Kidney (tissue), 13 donors: ENCODE measurements at regions not wholly inside any gene's neighbourhood (a gene's known extent, or its start where the extent isn't known, plus 50 kb on each side); places are given as distances from the start of the nearest gene placed in this dataset.

ENCODE experiments used
- DNase-seq, 5 donors: peaks; one replicate each; pipeline ENCODE4 v3.0.0-alpha.2; 2013 to 2020
- FAIRE-seq: peaks from 2 replicates; lab custom pipeline; 2012; peaks lifted over from hg19 to GRCh38; lab: Jason Lieb, UNC
- H3K27ac ChIP-seq, 2 donors: one replicate each; pipeline ENCODE4 v1.7.0; 2013; ENCODE audit warnings: low read depth in 2 of 2, low read length in 2 of 2, inconsistent platforms in 1 of 2
- H3K27me3 ChIP-seq: one replicate; pipeline ENCODE4 v1.7.1; 2013; ENCODE audit warnings: low read length, inconsistent platforms; ENCODE audit not compliant: control insufficient read depth, insufficient read depth
- H3K36me3 ChIP-seq, 3 donors: one replicate each; pipeline versions ENCODE4 v1.7.0 to v1.7.1; 2013; ENCODE audit warnings: low read length in 3 of 3, control low read depth in 1 of 3, inconsistent platforms in 1 of 3; ENCODE audit not compliant: insufficient read depth in 3 of 3, control insufficient read depth in 2 of 3
- H3K4me1 ChIP-seq, 3 donors: one replicate each; pipeline versions ENCODE4 v1.7.0 to v1.7.1; 2013; ENCODE audit warnings: low read length in 3 of 3, inconsistent platforms in 1 of 3, low read depth in 1 of 3; ENCODE audit not compliant: control insufficient read depth in 2 of 3, insufficient read depth in 2 of 3
- H3K4me3 ChIP-seq, 3 donors: one replicate each; pipeline versions ENCODE4 v1.7.0 to v1.8.1; 2013; ENCODE audit warnings: low read length in 3 of 3, control low read depth in 1 of 3, inconsistent platforms in 1 of 3
- H3K9ac ChIP-seq, 3 donors: one replicate each; pipeline versions ENCODE4 v1.7.0 to v1.7.1; 2013; ENCODE audit warnings: low read length in 3 of 3, control low read depth in 1 of 3, inconsistent platforms in 1 of 3
- H3K9me3 ChIP-seq, 3 donors: one replicate each; pipeline versions ENCODE4 v1.7.0 to v1.7.1; 2013; ENCODE audit warnings: low read length in 3 of 3, control low read depth in 1 of 3, inconsistent platforms in 1 of 3; ENCODE audit not compliant: control insufficient read depth in 2 of 3, insufficient read depth in 1 of 3
- intact Hi-C: fragments of 100-400 bp; cut with DNase I; formaldehyde crosslinking; loops from one replicate; pipeline ENCODE4 v1.11.1; 2022
- TF ChIP-seq, protein P1 (sequence below): IDR thresholded peaks from 3 replicates; pipeline ENCODE4 v1.5.1; 2012; ENCODE audit warnings: mild to moderate bottlenecking, moderate library complexity, borderline replicate concordance; ENCODE audit not compliant: insufficient read depth; ENCODE audit errors: extremely low read depth
- donor health status: control.
- donor health status: control.
- donor health status: control.
- donor health status: control.
- donor health status: control.
- donor health status: DM: yes; HTN: yes; CAD: no.
- donor health status: Normal renal cell carcinoma (clear cell type).

DNA sequence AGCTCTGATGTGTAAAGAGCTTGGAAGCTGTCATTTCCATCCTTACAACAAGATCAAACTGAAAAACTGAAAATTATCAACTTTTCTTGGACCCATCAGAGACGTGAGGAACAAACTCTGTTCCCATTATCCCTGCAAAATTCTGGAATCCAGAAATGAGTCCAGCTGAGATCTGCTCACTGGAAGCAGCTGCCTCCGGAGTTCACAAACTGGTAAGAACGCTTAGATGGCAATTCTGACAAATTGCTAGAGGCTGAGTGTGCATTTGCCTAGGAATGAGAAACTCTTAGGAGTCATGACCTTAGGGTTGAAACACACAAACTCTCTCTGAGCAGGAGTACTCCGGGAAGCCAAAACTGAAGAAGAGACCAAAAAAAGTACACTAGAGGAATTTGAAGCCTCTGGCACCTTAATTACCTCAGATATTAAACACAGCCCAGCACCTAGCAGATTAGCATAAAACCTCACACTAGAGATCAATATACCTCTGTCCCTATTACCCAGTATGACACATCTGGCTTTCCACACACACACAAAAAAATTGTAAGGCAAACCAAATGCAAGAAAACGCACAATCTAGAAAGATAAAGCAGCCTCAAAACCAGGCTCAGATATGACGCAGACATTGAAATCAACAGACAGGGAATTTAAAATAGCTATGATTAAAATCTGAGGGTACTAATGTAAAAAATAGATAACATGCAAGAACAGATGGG is 233.5 kb upstream of the SGK1 start:
- TF ChIP-seq, protein P1, sequence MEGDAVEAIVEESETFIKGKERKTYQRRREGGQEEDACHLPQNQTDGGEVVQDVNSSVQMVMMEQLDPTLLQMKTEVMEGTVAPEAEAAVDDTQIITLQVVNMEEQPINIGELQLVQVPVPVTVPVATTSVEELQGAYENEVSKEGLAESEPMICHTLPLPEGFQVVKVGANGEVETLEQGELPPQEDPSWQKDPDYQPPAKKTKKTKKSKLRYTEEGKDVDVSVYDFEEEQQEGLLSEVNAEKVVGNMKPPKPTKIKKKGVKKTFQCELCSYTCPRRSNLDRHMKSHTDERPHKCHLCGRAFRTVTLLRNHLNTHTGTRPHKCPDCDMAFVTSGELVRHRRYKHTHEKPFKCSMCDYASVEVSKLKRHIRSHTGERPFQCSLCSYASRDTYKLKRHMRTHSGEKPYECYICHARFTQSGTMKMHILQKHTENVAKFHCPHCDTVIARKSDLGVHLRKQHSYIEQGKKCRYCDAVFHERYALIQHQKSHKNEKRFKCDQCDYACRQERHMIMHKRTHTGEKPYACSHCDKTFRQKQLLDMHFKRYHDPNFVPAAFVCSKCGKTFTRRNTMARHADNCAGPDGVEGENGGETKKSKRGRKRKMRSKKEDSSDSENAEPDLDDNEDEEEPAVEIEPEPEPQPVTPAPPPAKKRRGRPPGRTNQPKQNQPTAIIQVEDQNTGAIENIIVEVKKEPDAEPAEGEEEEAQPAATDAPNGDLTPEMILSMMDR, result no peak
- Histone ChIP-seq H3K4me1 (peaks cover 0 to 11% (median 0%) of the 10 kb centered on the region in 3 donors), H3K27ac (no peak overlapping the region), H3K27me3 (no peaks in the 10 kb centered on the region), H3K9me3 (no peaks in the 10 kb centered on the region), H3K4me3 (no peak overlapping the region), H3K9ac (no peak overlapping the region), H3K36me3 (no peaks in the 10 kb centered on the region)
- intact Hi-C loops, result no loop called here
- peak in 2 of 5 donors; percentile 8 to 39 for DNase-seq
- FAIRE-seq, result peak; percentile 52

DNA sequence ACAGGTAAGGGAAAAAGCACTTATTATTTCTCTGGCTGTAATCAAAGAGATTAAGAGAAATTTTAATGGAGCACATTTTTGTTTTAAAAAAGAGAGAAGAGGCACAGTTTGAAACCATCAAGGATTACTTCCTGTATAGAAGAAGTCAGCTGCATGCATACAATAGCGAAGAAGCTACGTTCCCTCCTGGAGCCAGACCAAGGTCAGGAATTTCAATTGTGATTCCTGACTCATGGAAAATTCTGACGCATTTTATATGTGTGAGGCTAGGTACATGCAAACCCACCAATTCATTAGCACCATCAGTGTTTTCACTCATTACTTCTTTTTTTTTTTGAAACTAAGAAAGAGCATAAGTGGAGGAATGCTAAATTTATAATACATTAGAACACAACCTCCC is 232.7 kb upstream of the SGK1 start:
- no peaks in the 10 kb centered on the region for H3K36me3 ChIP-seq
- no peaks in the 10 kb centered on the region for H3K27me3 ChIP-seq
- peaks cover 0 to 11% (median 0%) of the 10 kb centered on the region in 3 donors for H3K4me1 ChIP-seq
- H3K9me3 ChIP-seq, result no peaks in the 10 kb centered on the region
- H3K27ac ChIP-seq, result no peak overlapping the region
- DNase-seq, result peak in 1 of 5 donors; percentile 42
- no peak overlapping the region for H3K4me3 ChIP-seq
- TF ChIP-seq, protein P1, result no peak
- no peak for FAIRE-seq
- no peak overlapping the region for H3K9ac ChIP-seq
- intact Hi-C loops, result no loop called here

DNA sequence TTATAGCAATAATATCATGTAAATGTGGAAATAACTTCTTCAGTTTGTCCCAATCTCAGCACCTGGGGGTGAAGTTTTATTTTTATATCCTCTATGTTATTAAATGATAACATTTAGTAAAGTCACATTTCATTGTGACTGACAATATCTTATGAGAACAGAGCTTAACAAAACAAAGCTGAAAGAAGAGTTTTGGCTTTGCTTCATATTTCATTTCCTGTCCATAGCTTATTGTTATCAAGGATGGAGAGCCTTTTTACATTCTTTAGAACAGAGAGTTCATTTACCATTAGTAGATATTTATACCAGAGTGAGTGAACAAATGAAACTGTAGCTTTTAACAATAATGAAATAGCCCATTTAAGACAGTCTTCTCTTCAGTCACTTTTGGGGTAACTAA is 231.9 kb upstream of the SGK1 start:
- no peaks in the 10 kb centered on the region for H3K36me3 ChIP-seq
- no peaks in the 10 kb centered on the region for H3K9me3 ChIP-seq
- H3K4me1 ChIP-seq, result peaks cover 0 to 11% (median 0%) of the 10 kb centered on the region in 3 donors
- TF ChIP-seq, protein P1, result no peak
- H3K27ac ChIP-seq, result no peak overlapping the region
- H3K27me3 ChIP-seq, result no peaks in the 10 kb centered on the region
- no peak for DNase-seq
- H3K4me3 ChIP-seq, result no peak overlapping the region
- no peak for FAIRE-seq
- no peak overlapping the region for H3K9ac ChIP-seq
- intact Hi-C loops, result no loop called here
